Panc1 (cell line): ENCODE measurements at regions not wholly inside any gene's neighbourhood (a gene's known extent, or its start where the extent isn't known, plus 50 kb on each side); places are given as distances from the start of the nearest gene placed in this dataset.

Source experiments
- ATAC-seq: fragments of 200-7000 bp; cut with Tn5 transposase; 2 replicates; pipeline ENCODE4 v1.9.1; 2020; ENCODE audit warnings: mild to moderate bottlenecking, moderate library complexity
- BruUV-seq: library from RNA; stranded (reverse); fragments of 400-500 nt; replicated peaks from 2 replicates; lab custom pipeline; 2021; lab: Mats Ljungman, UMichigan
- CTCF ChIA-PET: fragments of 300-600 bp; sonication (Branson Sonifier 250); formaldehyde crosslinking; loops from one replicate; lab custom pipeline; 2022; ENCODE audit warnings: antibody characterized with exemption; lab: Charles Lee
- POLR2A ChIA-PET: fragments of 300-600 bp; sonication (Branson Sonifier 250); formaldehyde crosslinking; loops from one replicate; lab custom pipeline; 2022; ENCODE audit warnings: antibody characterized with exemption; lab: Charles Lee
- DNase-seq: peaks from one replicate; pipeline ENCODE4 v3.0.0-alpha.2; 2010; ENCODE audit warnings: low read depth, low spot score
- H3K27ac ChIP-seq: 2 replicates; pipeline ENCODE4 v1.5.1; 2011; ENCODE audit warnings: mild to moderate bottlenecking, low read length, inconsistent platforms
- H3K27me3 ChIP-seq: fragments of 200-500 bp; sonication (Bioruptor generic); 2 replicates; pipeline ENCODE4 v1.6.0; 2014; ENCODE audit warnings: low read length, inconsistent platforms; ENCODE audit not compliant: control insufficient read depth, insufficient read depth
- H3K36me3 ChIP-seq: fragments of 200-500 bp; sonication (Bioruptor generic); 2 replicates; pipeline ENCODE4 v1.5.1; 2014; ENCODE audit warnings: inconsistent platforms, mild to moderate bottlenecking, low read length, moderate library complexity; ENCODE audit not compliant: control insufficient read depth, insufficient read depth
- H3K4me1 ChIP-seq: 2 replicates; pipeline ENCODE4 v1.5.1; 2011; ENCODE audit warnings: inconsistent platforms, mild to moderate bottlenecking, low read length, moderate library complexity; ENCODE audit not compliant: control insufficient read depth, insufficient read depth
- H3K4me3 ChIP-seq, 2 experiments: 2 replicates each; pipeline ENCODE4 v1.5.1; 2011 to 2012; ENCODE audit warnings: low read depth in 2 of 2, low read length in 2 of 2, mild to moderate bottlenecking in 2 of 2, inconsistent platforms in 1 of 2, moderate library complexity in 1 of 2
- H3K9me3 ChIP-seq: fragments of 200-500 bp; sonication (Bioruptor generic); 2 replicates; pipeline ENCODE4 v1.5.1; 2014; ENCODE audit warnings: low read depth, mild to moderate bottlenecking, inconsistent platforms, low read length, moderate library complexity; ENCODE audit not compliant: control insufficient read depth, insufficient read depth
- CTCF ChIP-seq: fragments of 450-650 bp; IDR thresholded peaks from 2 replicates; pipeline ENCODE4 v1.5.1; 2017; ENCODE audit warnings: mild to moderate bottlenecking
- POLR2AphosphoS5 ChIP-seq: IDR thresholded peaks from 2 replicates; pipeline ENCODE4 v1.6.1; 2012; ENCODE audit warnings: mild to moderate bottlenecking, low read depth, low read length, moderate library complexity
- SIN3A ChIP-seq: IDR thresholded peaks from 2 replicates; pipeline ENCODE4 v1.6.1; 2012; ENCODE audit warnings: low read depth, mild to moderate bottlenecking, low read length, moderate library complexity, borderline replicate concordance; ENCODE audit not compliant: insufficient read depth
- TCF7L2 ChIP-seq: IDR thresholded peaks from 2 replicates; pipeline ENCODE4 v1.6.1; 2011; ENCODE audit warnings: mild to moderate bottlenecking, low read depth, low read length, inconsistent platforms
- in situ Hi-C: cut with HindIII; loops from 2 replicates; pipeline ENCODE4 v1.10.0; 2016; ENCODE audit warnings: low sequenced_read_pairs, low pct_unique_long_range_greater_than_20kb
- intact Hi-C: fragments of 100-400 bp; cut with micrococcal nuclease; formaldehyde crosslinking; loops from one replicate; pipeline ENCODE4 v1.10.0; 2022; ENCODE audit not compliant: unreplicated experiment
- TF ChIP-seq, protein P1 (sequence below), 2 experiments: IDR thresholded peaks; 2 replicates each; pipeline ENCODE4 v1.6.1; 2011 to 2012; ENCODE audit warnings: low read depth in 2 of 2, control low read depth in 1 of 2, low read length in 1 of 2, mild to moderate bottlenecking in 1 of 2, moderate library complexity in 1 of 2; ENCODE audit not compliant: insufficient read depth in 1 of 2

DNA sequence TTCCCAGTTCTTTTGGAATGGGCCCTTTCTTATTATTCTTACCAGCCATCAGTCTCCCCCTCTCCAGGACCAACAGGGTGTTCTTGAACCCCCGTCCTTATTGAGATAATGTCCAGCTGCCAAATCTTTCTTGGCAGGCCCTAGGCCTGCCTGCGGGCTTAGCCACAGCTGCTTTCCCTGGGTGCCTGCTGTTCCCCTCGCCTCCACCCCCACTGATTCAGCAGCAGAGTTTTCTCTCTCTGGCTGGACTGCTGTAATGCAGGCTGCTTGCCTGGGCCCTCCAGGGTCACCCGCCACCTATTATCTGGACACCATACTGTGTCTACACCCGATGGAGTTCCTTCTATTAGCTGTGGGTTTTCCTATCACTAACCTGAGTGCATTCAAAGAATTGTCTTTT, 395.4 kb upstream of the ATP5MC3 start:
- TF ChIP-seq POLR2AphosphoS5: no peak
- no peak for TF ChIP-seq CTCF
- no peak for TF ChIP-seq SIN3A
- no peak for TF ChIP-seq TCF7L2
- TF ChIP-seq, protein P1, sequence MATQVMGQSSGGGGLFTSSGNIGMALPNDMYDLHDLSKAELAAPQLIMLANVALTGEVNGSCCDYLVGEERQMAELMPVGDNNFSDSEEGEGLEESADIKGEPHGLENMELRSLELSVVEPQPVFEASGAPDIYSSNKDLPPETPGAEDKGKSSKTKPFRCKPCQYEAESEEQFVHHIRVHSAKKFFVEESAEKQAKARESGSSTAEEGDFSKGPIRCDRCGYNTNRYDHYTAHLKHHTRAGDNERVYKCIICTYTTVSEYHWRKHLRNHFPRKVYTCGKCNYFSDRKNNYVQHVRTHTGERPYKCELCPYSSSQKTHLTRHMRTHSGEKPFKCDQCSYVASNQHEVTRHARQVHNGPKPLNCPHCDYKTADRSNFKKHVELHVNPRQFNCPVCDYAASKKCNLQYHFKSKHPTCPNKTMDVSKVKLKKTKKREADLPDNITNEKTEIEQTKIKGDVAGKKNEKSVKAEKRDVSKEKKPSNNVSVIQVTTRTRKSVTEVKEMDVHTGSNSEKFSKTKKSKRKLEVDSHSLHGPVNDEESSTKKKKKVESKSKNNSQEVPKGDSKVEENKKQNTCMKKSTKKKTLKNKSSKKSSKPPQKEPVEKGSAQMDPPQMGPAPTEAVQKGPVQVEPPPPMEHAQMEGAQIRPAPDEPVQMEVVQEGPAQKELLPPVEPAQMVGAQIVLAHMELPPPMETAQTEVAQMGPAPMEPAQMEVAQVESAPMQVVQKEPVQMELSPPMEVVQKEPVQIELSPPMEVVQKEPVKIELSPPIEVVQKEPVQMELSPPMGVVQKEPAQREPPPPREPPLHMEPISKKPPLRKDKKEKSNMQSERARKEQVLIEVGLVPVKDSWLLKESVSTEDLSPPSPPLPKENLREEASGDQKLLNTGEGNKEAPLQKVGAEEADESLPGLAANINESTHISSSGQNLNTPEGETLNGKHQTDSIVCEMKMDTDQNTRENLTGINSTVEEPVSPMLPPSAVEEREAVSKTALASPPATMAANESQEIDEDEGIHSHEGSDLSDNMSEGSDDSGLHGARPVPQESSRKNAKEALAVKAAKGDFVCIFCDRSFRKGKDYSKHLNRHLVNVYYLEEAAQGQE (IDR thresholded peaks at IDR 0.05; ENCODE audit: insufficient read depth in 1 of 2, low read depth in 2 of 2, low read length in 1 of 2): no peak
- no peaks in the 10 kb centered on the region for H3K9me3 ChIP-seq
- H3K27ac ChIP-seq: no peak overlapping the region
- ATAC-seq: no peak
- H3K4me3 ChIP-seq: no peak overlapping the region
- no peaks in the 10 kb centered on the region for H3K4me1 ChIP-seq
- ChIA-PET POLR2A (no interaction called here), CTCF (no interaction called here)
- no peaks in the 10 kb centered on the region for H3K27me3 ChIP-seq
- no TSS peak for BruUV-seq
- in situ Hi-C loops: no loop called here
- no peaks in the 10 kb centered on the region for H3K36me3 ChIP-seq
- DNase-seq: no peak
- intact Hi-C loops: no loop called here

DNA sequence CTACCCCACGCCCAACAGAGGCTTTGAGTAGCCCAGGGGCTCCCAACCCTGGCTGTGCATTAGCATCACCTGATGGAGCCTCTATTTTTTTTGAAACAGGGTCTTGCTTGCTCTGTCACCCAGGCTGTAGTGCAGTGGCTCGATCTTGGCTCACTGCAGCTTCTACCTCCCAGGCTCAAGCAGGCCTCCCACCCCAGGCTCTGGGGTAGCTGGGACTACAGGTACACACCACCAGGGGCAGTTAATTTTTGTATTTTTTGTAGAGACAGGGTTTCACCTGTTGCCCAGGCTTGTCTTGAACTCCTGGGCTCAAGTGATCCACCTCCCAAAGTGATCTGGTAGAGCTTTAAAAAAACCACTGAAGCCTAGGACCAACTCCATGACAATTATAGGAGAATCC, 394.8 kb upstream of the ATP5MC3 start:
- Histone ChIP-seq H3K4me3 (no peak overlapping the region), H3K9me3 (no peaks in the 10 kb centered on the region), H3K36me3 (no peaks in the 10 kb centered on the region), H3K4me1 (no peaks in the 10 kb centered on the region), H3K27me3 (no peaks in the 10 kb centered on the region), H3K27ac (no peak overlapping the region)
- in situ Hi-C loops: no loop called here
- ChIA-PET CTCF (no interaction called here), POLR2A (no interaction called here)
- no peak for DNase-seq
- no peak for ATAC-seq
- intact Hi-C loops: no loop called here
- BruUV-seq: no TSS peak
- no peak for TF ChIP-seq CTCF
- no peak for TF ChIP-seq SIN3A
- TF ChIP-seq POLR2AphosphoS5: no peak
- no peak for TF ChIP-seq TCF7L2
- TF ChIP-seq, protein P1 (IDR thresholded peaks at IDR 0.05; ENCODE audit: insufficient read depth in 1 of 2, low read depth in 2 of 2, low read length in 1 of 2): no peak
